Activated B cell treated with CpG ODN at 0.5 μM for 24 hours (primary cell): ENCODE measurements at regions not wholly inside any gene's neighbourhood (a gene's known extent, or its start where the extent isn't known, plus 50 kb on each side); places are given as distances from the start of the nearest gene placed in this dataset.

Source experiments
- ATAC-seq: fragments of 200-7000 bp; cut with Tn5 transposase; one replicate; pipeline ENCODE4 v1.10.0; 2021; ENCODE audit warnings: low read depth, mild to moderate bottlenecking, moderate library complexity
- CTCF ChIA-PET: fragments of 350-600 bp; sonication (Branson Sonifier 250); formaldehyde crosslinking; loops from one replicate; lab custom pipeline; 2021; ENCODE audit warnings: antibody characterized with exemption; lab: Charles Lee
- POLR2A ChIA-PET: fragments of 350-600 bp; sonication (Branson Sonifier 250); formaldehyde crosslinking; loops from one replicate; lab custom pipeline; 2021; ENCODE audit warnings: antibody characterized with exemption; lab: Charles Lee
- DNase-seq: peaks from one replicate; pipeline ENCODE4 v3.0.0; 2022
- H3K27ac Mint-ChIP-seq: one replicate; pipeline ENCODE4 v1.8.0; 2020; ENCODE audit warnings: mixed read lengths
- H3K27me3 Mint-ChIP-seq: one replicate; pipeline ENCODE4 v1.8.0; 2021; ENCODE audit warnings: mixed read lengths
- H3K36me3 Mint-ChIP-seq: one replicate; pipeline ENCODE4 v1.8.0; 2021; ENCODE audit warnings: low read depth, mixed read lengths
- H3K4me1 Mint-ChIP-seq: one replicate; pipeline ENCODE4 v1.8.0; 2021; ENCODE audit warnings: mixed read lengths
- H3K4me3 Mint-ChIP-seq: one replicate; pipeline ENCODE4 v1.8.0; 2020; ENCODE audit warnings: mild to moderate bottlenecking, mixed read lengths
- H3K9me3 Mint-ChIP-seq: one replicate; pipeline ENCODE4 v1.8.0; 2020; ENCODE audit warnings: mixed read lengths
- intact Hi-C: fragments of 100-400 bp; cut with micrococcal nuclease; formaldehyde crosslinking; loops from one replicate; pipeline ENCODE4 v1.15.1; 2024
- TF ChIP-seq, protein P1 (sequence below): fragments of 200-600 bp; IDR thresholded peaks from one replicate; pipeline ENCODE4 v1.8.0; 2022; ENCODE audit warnings: antibody characterized with exemption, mild to moderate bottlenecking

DNA sequence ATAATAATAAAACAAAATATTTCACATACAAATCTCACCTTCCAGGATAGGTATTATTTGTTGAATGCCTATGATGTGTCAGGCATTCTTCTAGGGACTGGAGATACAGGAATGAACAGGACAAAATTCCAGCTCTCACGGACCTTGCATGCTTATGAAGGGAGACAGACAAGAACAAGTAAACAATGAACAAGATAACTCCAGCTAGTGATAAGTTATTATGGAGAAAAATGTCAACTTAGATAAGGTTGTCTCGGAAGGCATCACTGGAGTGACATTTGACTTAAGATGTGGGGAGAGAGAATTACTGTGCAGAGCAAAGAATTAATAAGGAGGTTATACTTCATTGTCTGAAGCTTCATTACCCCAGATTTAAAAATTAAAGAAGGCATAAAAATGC, 836.7 kb downstream of the SOCS6 start:
- Mint-ChIP-seq H3K9me3 (peaks cover 10% of the 10 kb centered on the region), H3K27me3 (no peaks in the 10 kb centered on the region), H3K27ac (no peak overlapping the region), H3K36me3 (no peaks in the 10 kb centered on the region), H3K4me1 (no peaks in the 10 kb centered on the region), H3K4me3 (no peak overlapping the region)
- ATAC-seq (no peak), DNase-seq (no peak)
- TF ChIP-seq, protein P1, sequence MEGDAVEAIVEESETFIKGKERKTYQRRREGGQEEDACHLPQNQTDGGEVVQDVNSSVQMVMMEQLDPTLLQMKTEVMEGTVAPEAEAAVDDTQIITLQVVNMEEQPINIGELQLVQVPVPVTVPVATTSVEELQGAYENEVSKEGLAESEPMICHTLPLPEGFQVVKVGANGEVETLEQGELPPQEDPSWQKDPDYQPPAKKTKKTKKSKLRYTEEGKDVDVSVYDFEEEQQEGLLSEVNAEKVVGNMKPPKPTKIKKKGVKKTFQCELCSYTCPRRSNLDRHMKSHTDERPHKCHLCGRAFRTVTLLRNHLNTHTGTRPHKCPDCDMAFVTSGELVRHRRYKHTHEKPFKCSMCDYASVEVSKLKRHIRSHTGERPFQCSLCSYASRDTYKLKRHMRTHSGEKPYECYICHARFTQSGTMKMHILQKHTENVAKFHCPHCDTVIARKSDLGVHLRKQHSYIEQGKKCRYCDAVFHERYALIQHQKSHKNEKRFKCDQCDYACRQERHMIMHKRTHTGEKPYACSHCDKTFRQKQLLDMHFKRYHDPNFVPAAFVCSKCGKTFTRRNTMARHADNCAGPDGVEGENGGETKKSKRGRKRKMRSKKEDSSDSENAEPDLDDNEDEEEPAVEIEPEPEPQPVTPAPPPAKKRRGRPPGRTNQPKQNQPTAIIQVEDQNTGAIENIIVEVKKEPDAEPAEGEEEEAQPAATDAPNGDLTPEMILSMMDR = no peak
- CTCF ChIA-PET = no interaction called here
- POLR2A ChIA-PET = no interaction called here
- intact Hi-C loops = no loop called here

DNA sequence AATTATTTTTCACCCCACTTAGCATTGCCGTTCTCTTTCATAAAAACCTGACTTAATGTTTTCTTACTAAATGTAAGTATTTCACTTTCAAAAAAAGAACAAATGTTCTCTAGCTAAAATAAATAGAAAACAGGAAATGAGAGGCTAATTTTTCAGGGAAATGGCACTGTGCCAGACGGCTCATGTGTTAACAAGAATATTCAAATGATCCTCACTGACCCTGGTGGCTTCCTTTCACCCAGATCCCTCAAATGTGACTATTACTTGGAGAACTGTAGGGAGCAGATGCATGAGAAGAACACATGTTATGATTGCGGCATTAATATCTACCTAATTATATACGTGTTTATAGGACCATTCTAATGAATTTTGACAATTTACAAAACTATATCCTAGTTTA, 827.7 kb downstream of the SOCS6 start:
- Mint-ChIP-seq H3K4me1 (no peaks in the 10 kb centered on the region), H3K4me3 (no peak overlapping the region), H3K9me3 (peaks cover 8% of the 10 kb centered on the region), H3K27ac (no peak overlapping the region), H3K27me3 (no peaks in the 10 kb centered on the region), H3K36me3 (no peaks in the 10 kb centered on the region)
- DNase-seq = no peak
- no peak for ATAC-seq
- intact Hi-C loops = no loop called here
- POLR2A ChIA-PET = no interaction called here
- TF ChIP-seq, protein P1 = no peak
- CTCF ChIA-PET = interaction anchor here (0.5 kb wide), 1 partner anchor 29 kb away, joined by 4 read pairs; no protein-coding TSS in a partner anchor

DNA sequence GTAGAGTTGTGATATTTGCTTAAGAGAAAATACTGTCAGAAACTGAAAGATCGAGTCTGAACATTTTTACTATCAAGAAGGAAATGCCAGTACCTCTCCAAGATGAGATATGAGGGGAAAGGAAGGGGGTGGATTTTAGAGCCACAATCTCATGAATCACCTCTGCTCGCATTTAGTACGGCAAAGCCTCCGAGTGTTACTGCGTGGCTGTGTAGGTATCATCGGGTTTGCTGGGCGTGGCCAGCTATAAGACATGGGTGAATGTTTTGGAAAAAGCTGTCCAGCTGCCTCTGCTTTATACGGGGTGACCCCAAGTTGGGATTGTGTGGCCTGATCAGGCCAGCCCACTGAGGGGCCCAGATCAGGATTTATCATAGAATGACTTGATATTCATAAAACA, 826.4 kb downstream of the SOCS6 start:
- TF ChIP-seq, protein P1 = no peak
- H3K9me3 Mint-ChIP-seq = peaks cover 8% of the 10 kb centered on the region
- no peaks in the 10 kb centered on the region for H3K36me3 Mint-ChIP-seq
- no peaks in the 10 kb centered on the region for H3K27me3 Mint-ChIP-seq
- H3K4me3 Mint-ChIP-seq = no peak overlapping the region
- H3K4me1 Mint-ChIP-seq = no peaks in the 10 kb centered on the region
- no peak overlapping the region for H3K27ac Mint-ChIP-seq
- CTCF ChIA-PET = no interaction called here
- DNase-seq (no peak), ATAC-seq (no peak)
- intact Hi-C loops = no loop called here
- POLR2A ChIA-PET = no interaction called here

DNA sequence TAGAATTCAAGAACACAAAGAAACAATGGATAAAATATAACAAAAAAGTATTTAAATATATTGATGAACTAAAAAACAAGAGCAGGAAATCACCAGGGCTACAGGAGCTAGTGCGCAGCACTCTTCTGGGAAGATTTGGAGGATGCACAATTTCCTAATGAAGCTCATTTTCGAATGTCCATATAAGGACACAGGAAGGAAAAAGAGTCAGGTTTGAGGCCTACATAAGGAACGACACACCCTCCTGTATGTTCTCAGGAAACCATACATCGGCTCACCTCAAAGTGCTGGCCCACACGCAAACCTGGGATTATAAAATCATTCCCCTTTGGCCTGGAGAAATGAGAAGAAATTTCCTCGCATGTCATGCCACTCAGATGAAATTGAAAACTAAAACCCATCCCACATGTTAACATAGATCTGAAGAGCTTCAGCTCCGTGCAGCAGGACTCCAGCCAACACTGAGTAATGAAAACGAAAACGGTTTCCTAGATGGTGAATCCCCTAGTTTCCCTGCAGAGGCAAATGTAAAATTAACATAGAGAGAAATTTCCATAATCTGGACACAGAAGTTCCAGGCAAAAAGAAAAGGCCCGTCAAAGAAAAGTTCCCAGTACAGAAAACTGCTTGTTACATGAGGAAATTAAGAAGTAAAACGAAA, 825.8 kb downstream of the SOCS6 start:
- intact Hi-C loops = no loop called here
- no peaks in the 10 kb centered on the region for H3K36me3 Mint-ChIP-seq
- ATAC-seq (no peak), DNase-seq (no peak)
- no peaks in the 10 kb centered on the region for H3K27me3 Mint-ChIP-seq
- ChIA-PET CTCF (no interaction called here), POLR2A (no interaction called here)
- no peak overlapping the region for H3K4me3 Mint-ChIP-seq
- no peak overlapping the region for H3K27ac Mint-ChIP-seq
- TF ChIP-seq, protein P1 = no peak
- no peaks in the 10 kb centered on the region for H3K4me1 Mint-ChIP-seq
- H3K9me3 Mint-ChIP-seq = peaks cover 8% of the 10 kb centered on the region

DNA sequence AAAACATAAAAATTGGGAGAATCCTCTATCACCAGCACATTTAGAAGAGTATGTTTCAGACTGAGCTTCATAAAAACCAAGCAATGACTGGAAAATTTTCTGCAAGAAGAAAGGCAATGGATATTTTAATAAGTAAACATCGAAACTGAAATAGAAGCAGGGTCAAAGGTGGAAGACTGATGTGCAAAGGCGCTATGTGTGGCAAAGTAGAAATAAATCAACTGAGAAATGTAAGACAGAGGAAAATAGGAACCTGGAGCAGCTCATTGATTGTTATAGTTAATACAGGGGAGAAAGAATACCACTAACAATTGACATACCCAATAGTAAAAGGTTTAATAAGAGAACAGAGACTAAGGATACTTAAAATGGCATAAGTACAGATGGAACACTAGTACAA, 818.4 kb downstream of the SOCS6 start:
- H3K27me3 Mint-ChIP-seq = no peaks in the 10 kb centered on the region
- intact Hi-C loops = no loop called here
- ChIA-PET CTCF (no interaction called here), POLR2A (no interaction called here)
- ATAC-seq = no peak
- no peak overlapping the region for H3K4me3 Mint-ChIP-seq
- no peak for DNase-seq
- no peak overlapping the region for H3K27ac Mint-ChIP-seq
- TF ChIP-seq, protein P1 = no peak
- H3K36me3 Mint-ChIP-seq = no peaks in the 10 kb centered on the region
- no peaks in the 10 kb centered on the region for H3K9me3 Mint-ChIP-seq
- no peaks in the 10 kb centered on the region for H3K4me1 Mint-ChIP-seq
